DND-41 (cell line): ENCODE measurements at regions not wholly inside any gene's neighbourhood (a gene's known extent, or its start where the extent isn't known, plus 50 kb on each side); places are given as distances from the start of the nearest gene placed in this dataset.

ENCODE experiments used
- ATAC-seq: fragments of 200-7000 bp; cut with Tn5 transposase; 3 replicates; pipeline ENCODE4 v1.9.1; 2021; ENCODE audit warnings: low read depth; ENCODE audit not compliant: insufficient read depth
- DNase-seq: peaks from one replicate; pipeline ENCODE4 v3.0.0-alpha.2; 2020
- H2AFZ ChIP-seq: 2 replicates; pipeline ENCODE4 v1.6.0; 2012; ENCODE audit warnings: low read depth, low read length
- H3K27ac ChIP-seq: 2 replicates; pipeline ENCODE4 v1.5.1; 2012; ENCODE audit warnings: low read length, inconsistent platforms
- H3K27me3 ChIP-seq: fragments of 200-600 bp; sonication (generic); 2 replicates; pipeline ENCODE4 v1.6.0; 2012; ENCODE audit warnings: low read length, mild to moderate bottlenecking, inconsistent platforms; ENCODE audit not compliant: insufficient read depth, poor library complexity
- H3K36me3 ChIP-seq: 2 replicates; pipeline ENCODE4 v1.5.1; 2012; ENCODE audit warnings: low read length, inconsistent platforms; ENCODE audit not compliant: insufficient read depth
- H3K4me1 ChIP-seq: 2 replicates; pipeline ENCODE4 v1.5.1; 2012; ENCODE audit warnings: mild to moderate bottlenecking, low read length; ENCODE audit not compliant: insufficient read depth
- H3K4me2 ChIP-seq: 2 replicates; pipeline ENCODE4 v1.6.0; 2012; ENCODE audit warnings: mild to moderate bottlenecking, moderate library complexity, low read length, inconsistent platforms; ENCODE audit not compliant: insufficient read depth
- H3K4me3 ChIP-seq, 2 experiments: fragments of 200-600 bp in 1 of 2; shearing (Covaris generic) in 1 of 2; 2 replicates each; pipeline ENCODE4 v1.5.1; 2012 to 2016; ENCODE audit warnings: inconsistent platforms in 2 of 2, low read length in 2 of 2, mild to moderate bottlenecking in 2 of 2, low read depth in 1 of 2, moderate library complexity in 1 of 2
- H3K79me2 ChIP-seq: 2 replicates; pipeline ENCODE4 v1.6.0; 2012; ENCODE audit warnings: low read length, inconsistent platforms; ENCODE audit not compliant: insufficient read depth
- H3K9ac ChIP-seq: 2 replicates; pipeline ENCODE4 v1.6.0; 2012; ENCODE audit warnings: low read depth, mild to moderate bottlenecking, inconsistent platforms, low read length, moderate library complexity
- H3K9me3 ChIP-seq: 2 replicates; pipeline ENCODE4 v1.5.1; 2012; ENCODE audit warnings: low read length, moderate library complexity, mild to moderate bottlenecking, inconsistent platforms; ENCODE audit not compliant: insufficient read depth, severe bottlenecking
- H4K20me1 ChIP-seq: 2 replicates; pipeline ENCODE4 v1.6.0; 2012; ENCODE audit warnings: low read length; ENCODE audit not compliant: insufficient read depth
- CTCF ChIP-seq: IDR thresholded peaks from 2 replicates; pipeline ENCODE4 v1.5.1; 2012; ENCODE audit warnings: borderline replicate concordance, low read length, moderate library complexity, mild to moderate bottlenecking; ENCODE audit not compliant: poor library complexity, severe bottlenecking; ENCODE audit errors: extremely low read depth
- EZH2 ChIP-seq: IDR thresholded peaks from 3 replicates; pipeline ENCODE4 v1.6.1; 2012; ENCODE audit warnings: borderline replicate concordance, low read depth, mild to moderate bottlenecking, moderate library complexity, low read length, inconsistent platforms; ENCODE audit not compliant: severe bottlenecking

GRCh38 chr13:112144616-112145550 lies 77.9 kb downstream of the SOX1 start:
- Histone ChIP-seq H3K36me3 (no peaks in the 10 kb centered on the region), H3K79me2 (no peaks in the 10 kb centered on the region), H3K4me3 (no peak overlapping the region), H3K4me2 (no peak overlapping the region), H3K27me3 (peaks cover 4% of the 10 kb centered on the region), H3K4me1 (no peaks in the 10 kb centered on the region), H4K20me1 (no peaks in the 10 kb centered on the region), H2AFZ (no peak overlapping the region), H3K9ac (no peak overlapping the region), H3K27ac (no peak overlapping the region), H3K9me3 (no peaks in the 10 kb centered on the region)
- no peak for DNase-seq
- ATAC-seq: no peak
- TF ChIP-seq EZH2: no peak
- TF ChIP-seq CTCF: no peak

- Histone ChIP-seq H2AFZ (no peak overlapping the region), H3K9ac (no peak overlapping the region), H3K4me1 (no peaks in the 10 kb centered on the region), H3K27ac (no peak overlapping the region), H3K36me3 (no peaks in the 10 kb centered on the region), H3K79me2 (no peaks in the 10 kb centered on the region), H4K20me1 (no peaks in the 10 kb centered on the region), H3K9me3 (no peaks in the 10 kb centered on the region), H3K4me2 (no peak overlapping the region), H3K27me3 (peaks cover 4% of the 10 kb centered on the region), H3K4me3 (no peak overlapping the region)
- no peak for TF ChIP-seq CTCF
- TF ChIP-seq EZH2: no peak
- DNase-seq (no peak), ATAC-seq (no peak)
These were observed 78.8 kb downstream of the SOX1 start for GRCh38 chr13:112145551-112146360.

GRCh38 chr13:112150352-112150751 lies 83.4 kb downstream of the SOX1 start:
- TF ChIP-seq CTCF (no peak), EZH2 (no peak)
- H3K9me3 ChIP-seq: no peaks in the 10 kb centered on the region
- no peaks in the 10 kb centered on the region for H3K27me3 ChIP-seq
- H3K36me3 ChIP-seq: no peaks in the 10 kb centered on the region
- no peak overlapping the region for H3K4me3 ChIP-seq
- no peaks in the 10 kb centered on the region for H3K79me2 ChIP-seq
- no peak overlapping the region for H3K4me2 ChIP-seq
- no peak for DNase-seq
- no peak overlapping the region for H3K9ac ChIP-seq
- no peak overlapping the region for H3K27ac ChIP-seq
- ATAC-seq: no peak
- no peaks in the 10 kb centered on the region for H4K20me1 ChIP-seq
- H3K4me1 ChIP-seq: no peaks in the 10 kb centered on the region
- H2AFZ ChIP-seq: no peak overlapping the region
